GM12865 (cell line): ENCODE measurements at regions not wholly inside any gene's neighbourhood (a gene's known extent, or its start where the extent isn't known, plus 50 kb on each side); places are given as distances from the start of the nearest gene placed in this dataset.

Source experiments
- DNase-seq: peaks from one replicate; pipeline ENCODE4 v3.0.0; 2010; ENCODE audit warnings: low read depth
- H3K4me3 ChIP-seq: 2 replicates; pipeline ENCODE4 v1.5.1; 2011; ENCODE audit warnings: mild to moderate bottlenecking, low read depth, low read length, control low read depth
- TF ChIP-seq, protein P1 (sequence below): IDR thresholded peaks from 2 replicates; pipeline ENCODE4 v1.5.1; 2011; ENCODE audit warnings: low read length, control low read depth, low read depth, inconsistent platforms; ENCODE audit not compliant: insufficient read depth; ENCODE audit errors: missing control alignments

DNA sequence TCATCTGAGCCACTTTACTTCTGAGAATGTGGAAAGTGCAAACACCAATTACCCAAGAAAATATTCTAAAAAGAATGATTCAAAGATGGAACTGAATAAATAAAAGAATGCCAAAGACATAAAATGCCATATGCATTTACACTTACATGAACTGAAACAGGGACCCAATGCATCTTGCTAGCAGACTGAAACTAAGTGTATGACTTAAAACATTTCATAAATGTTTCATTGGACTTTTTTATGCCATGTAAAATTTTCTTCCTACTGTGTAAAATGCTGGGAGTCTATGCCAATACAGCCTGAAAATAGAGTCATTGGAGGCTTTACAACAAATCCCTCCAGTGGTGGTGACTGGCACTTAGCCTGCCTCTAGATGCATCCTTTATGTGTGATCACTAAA is 735.1 kb upstream of the CCDC54 start:
- TF ChIP-seq, protein P1, sequence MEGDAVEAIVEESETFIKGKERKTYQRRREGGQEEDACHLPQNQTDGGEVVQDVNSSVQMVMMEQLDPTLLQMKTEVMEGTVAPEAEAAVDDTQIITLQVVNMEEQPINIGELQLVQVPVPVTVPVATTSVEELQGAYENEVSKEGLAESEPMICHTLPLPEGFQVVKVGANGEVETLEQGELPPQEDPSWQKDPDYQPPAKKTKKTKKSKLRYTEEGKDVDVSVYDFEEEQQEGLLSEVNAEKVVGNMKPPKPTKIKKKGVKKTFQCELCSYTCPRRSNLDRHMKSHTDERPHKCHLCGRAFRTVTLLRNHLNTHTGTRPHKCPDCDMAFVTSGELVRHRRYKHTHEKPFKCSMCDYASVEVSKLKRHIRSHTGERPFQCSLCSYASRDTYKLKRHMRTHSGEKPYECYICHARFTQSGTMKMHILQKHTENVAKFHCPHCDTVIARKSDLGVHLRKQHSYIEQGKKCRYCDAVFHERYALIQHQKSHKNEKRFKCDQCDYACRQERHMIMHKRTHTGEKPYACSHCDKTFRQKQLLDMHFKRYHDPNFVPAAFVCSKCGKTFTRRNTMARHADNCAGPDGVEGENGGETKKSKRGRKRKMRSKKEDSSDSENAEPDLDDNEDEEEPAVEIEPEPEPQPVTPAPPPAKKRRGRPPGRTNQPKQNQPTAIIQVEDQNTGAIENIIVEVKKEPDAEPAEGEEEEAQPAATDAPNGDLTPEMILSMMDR, result no peak

DNA sequence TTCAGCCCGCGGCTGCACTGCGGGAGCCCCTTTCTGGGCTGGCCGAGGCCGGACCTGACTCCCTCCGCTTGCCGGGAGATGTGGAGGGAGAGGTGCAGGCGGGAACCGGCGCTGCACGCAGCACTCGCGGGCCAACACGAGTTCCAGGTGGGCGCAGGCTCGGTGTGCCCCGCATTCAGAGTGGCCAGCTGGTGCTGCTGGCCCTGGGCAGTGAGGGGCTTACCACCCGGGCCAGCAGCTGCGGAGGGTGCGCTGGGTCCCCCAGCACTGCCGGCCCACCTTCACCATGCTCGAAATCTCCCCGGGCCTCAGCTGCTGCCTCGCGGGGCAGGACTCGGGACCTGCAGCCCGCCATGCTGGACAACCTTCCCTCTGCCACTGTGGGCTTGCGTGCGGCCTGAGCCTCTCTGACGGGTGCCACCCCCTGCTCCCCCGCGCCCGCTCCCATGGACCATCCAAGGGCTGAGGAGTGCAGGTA is 733.5 kb upstream of the CCDC54 start:
- no peak overlapping the region for H3K4me3 ChIP-seq
- DNase-seq, result no peak
- TF ChIP-seq, protein P1, result no peak

More for the DNA sequence above, 735.1 kb upstream of the CCDC54 start:
- H3K4me3 ChIP-seq, result no peak overlapping the region
- DNase-seq, result no peak

DNA sequence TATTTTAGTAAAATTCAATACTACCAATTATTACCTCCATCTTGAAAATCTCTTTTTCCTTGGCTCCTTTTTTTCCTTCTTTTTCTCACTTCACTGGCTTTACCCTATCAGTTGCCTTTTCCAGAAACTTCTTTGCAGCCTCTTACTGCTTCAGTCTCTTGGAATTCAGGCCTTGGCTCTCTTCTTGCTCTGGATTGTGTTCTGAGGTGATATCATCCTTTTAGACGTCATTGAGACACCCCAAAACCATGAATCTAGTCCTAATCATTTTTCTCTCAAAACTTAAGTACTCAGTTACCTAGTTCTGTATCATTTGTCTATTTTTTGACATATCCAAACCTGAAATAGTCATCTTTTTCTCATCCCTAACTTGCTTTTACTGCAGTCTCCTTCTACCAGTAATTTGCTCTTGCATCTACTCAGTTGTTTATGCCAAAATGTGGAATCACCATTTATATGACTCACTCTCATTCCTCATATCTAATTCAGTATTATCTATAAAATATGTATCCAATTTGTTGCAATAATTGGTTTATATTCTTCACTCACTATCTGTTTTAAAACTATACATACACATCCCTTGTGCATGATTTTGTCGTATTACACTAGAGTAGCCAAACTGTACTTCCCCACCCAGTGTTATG is 703.2 kb upstream of the CCDC54 start:
- no peak overlapping the region for H3K4me3 ChIP-seq
- TF ChIP-seq, protein P1, result no peak

DNA sequence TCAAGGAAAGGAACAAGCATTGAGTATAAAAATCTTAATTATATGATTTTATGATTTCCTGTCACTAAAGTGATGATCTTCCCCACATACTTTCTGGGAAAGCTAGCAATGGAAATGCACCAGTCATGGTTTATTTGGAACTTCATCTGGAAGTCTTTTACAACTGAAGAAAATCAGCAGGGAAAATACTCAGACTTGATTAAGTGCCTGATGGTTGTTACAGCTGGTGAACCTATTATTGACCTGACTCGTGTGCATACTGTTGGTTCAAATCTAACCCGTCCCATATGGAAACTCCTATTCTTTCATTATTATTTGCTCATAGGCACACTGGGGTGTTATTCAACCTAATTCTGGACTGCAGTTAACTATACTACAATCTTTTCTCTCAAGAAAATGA is 701.8 kb upstream of the CCDC54 start:
- H3K4me3 ChIP-seq, result no peak overlapping the region
- TF ChIP-seq, protein P1, result no peak
- DNase-seq, result no peak

More for the DNA sequence above, 703.2 kb upstream of the CCDC54 start:
- DNase-seq, result no peak

DNA sequence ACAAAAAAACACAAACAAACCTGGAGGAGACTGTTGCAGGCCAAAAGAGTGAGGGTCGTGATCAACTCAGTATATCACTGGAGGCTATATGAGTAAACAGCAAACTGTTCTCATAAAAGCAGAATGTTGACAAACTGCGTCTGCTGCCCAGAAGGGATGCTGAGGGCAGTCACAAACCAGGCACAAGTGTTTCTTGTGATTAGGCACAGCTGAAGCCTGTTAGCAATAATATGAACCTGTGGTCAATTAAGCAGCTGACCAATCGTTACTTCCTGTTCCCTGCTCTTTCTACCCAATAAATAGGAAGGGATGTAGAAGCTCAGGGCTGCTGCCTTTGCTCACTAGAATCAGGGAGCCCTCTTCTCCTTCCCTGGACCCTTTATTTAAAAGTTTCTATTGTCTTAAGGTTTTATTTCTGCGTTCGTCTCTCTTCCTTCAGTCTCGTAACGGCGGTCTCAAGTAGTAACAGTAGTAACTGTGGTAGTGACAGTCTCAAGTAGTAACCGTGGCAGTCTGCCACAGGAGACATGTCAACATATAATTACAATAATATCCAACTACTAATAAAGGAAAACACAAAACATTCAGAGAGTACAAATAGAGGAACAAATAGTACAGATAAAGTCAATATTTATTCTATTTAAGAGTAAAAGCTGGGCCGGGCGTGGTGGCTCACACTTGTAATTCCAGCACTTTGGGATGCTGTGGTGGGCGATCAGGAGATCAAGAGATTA is 698.4 kb upstream of the CCDC54 start:
- DNase-seq, result no peak

DNA sequence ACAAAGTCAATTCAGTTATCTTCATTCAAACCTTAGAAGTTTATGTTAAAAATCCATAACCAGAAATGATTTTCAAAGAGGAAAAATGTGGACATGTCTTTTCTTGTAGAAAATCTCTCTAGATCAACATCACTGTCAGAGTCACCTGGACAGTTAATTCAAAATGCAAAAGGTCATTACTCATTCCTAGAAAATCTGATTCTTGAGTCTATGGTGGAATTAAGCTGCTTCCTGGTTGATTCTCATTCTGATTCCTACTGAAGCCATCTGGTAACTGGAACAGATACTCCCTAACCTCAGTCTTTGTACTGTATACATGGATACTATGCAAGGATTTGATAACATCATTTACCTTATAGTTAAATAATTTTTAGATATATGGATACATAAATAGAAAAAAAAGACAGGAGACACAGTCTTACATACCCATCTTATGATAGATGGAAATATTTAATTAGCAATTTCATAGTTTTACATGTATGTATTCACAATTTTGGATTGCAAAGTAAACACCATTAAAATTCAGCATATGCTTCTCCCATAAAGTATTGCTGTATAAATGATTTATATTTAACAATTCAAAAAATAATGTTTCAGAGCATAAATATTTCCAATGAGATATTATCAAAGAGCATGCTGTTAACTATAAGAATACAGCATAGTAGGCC is 693.2 kb upstream of the CCDC54 start:
- H3K4me3 ChIP-seq, result no peak overlapping the region
- DNase-seq, result no peak
- TF ChIP-seq, protein P1, result no peak

More for the DNA sequence above, 698.4 kb upstream of the CCDC54 start:
- TF ChIP-seq, protein P1, result no peak
- H3K4me3 ChIP-seq, result no peak overlapping the region
